ENCODE measurements at regions not wholly inside any gene's neighbourhood (a gene's known extent, or its start where the extent isn't known, plus 50 kb on each side); places are given as distances from the start of the nearest gene placed in this dataset.

GRCh38 chr18:78304192-78305164 is 675.1 kb upstream of the SALL3 start:
- no peak for DNase-seq

GRCh38 chr18:78305789-78306188 is 673.8 kb upstream of the SALL3 start:
- DNase-seq = no peak

- DNase-seq = no peak
These were observed 670.3 kb upstream of the SALL3 start for GRCh38 chr18:78309307-78309706.

- DNase-seq = no peak
These were observed 669.7 kb upstream of the SALL3 start for GRCh38 chr18:78309924-78310323.

GRCh38 chr18:78319264-78319663 is 660.4 kb upstream of the SALL3 start:
- no peak for DNase-seq

GRCh38 chr18:78319961-78320360 is 659.7 kb upstream of the SALL3 start:
- DNase-seq = no peak

- DNase-seq = no peak
These were observed 658.2 kb upstream of the SALL3 start for GRCh38 chr18:78321402-78321801.

GRCh38 chr18:78323453-78324197 is 656.0 kb upstream of the SALL3 start:
- DNase-seq = no peak

- no peak for DNase-seq
These were observed 652.0 kb upstream of the SALL3 start for GRCh38 chr18:78327643-78328042.

GRCh38 chr18:78330766-78331165 is 648.9 kb upstream of the SALL3 start:
- no peak for DNase-seq

GRCh38 chr18:78352910-78353309 is 626.7 kb upstream of the SALL3 start:
- no peak for DNase-seq

- DNase-seq = no peak
These were observed 617.4 kb upstream of the SALL3 start for GRCh38 chr18:78362198-78362597.

GRCh38 chr18:78363556-78364387 is 615.8 kb upstream of the SALL3 start:
- no peak for DNase-seq

GRCh38 chr18:78364388-78364960 is 615.1 kb upstream of the SALL3 start:
- DNase-seq = no peak

- no peak for DNase-seq
These were observed 611.6 kb upstream of the SALL3 start for GRCh38 chr18:78367996-78368395.

- DNase-seq = no peak
These were observed 610.9 kb upstream of the SALL3 start for GRCh38 chr18:78368726-78369125.

GRCh38 chr18:78376046-78376445 is 603.6 kb upstream of the SALL3 start:
- DNase-seq = no peak

- no peak for DNase-seq
These were observed 601.2 kb upstream of the SALL3 start for GRCh38 chr18:78378403-78378802.

- DNase-seq = no peak
These were observed 600.6 kb upstream of the SALL3 start for GRCh38 chr18:78378983-78379382.

GRCh38 chr18:78390348-78390951 is 589.2 kb upstream of the SALL3 start:
- DNase-seq = no peak

GRCh38 chr18:78390952-78391348 is 588.7 kb upstream of the SALL3 start:
- DNase-seq = no peak

Data from activated CD4-positive, CD25-positive, alpha-beta regulatory T cell (primary cell).